ENCODE measurements at regions not wholly inside any gene's neighbourhood (a gene's known extent, or its start where the extent isn't known, plus 50 kb on each side); places are given as distances from the start of the nearest gene placed in this dataset.
"Not testable (repeated sequence)": the region's sequence is repeated elsewhere in the genome, so short reads cannot be mapped to it uniquely, and the experiment has no call there.

- Histone ChIP-seq H3K4me3 (no peak overlapping the region), H3K27me3 (no peaks in the 10 kb centered on the region), H3K9me3 (no peaks in the 10 kb centered on the region), H3K27ac (no peak overlapping the region), H3K4me1 (no peaks in the 10 kb centered on the region), H3K36me3 (no peaks in the 10 kb centered on the region)
- no peak for DNase-seq (ENCODE audit: low spot score)
- no peak for TF ChIP-seq CTCF (IDR thresholded peaks at IDR 0.05)
Measured at GRCh38 chr1:104248385-104248784, 498.7 kb downstream of the AMY1C start.

GRCh38 chr1:104259481-104259880 lies 509.8 kb downstream of the AMY1C start:
- no peak for DNase-seq (ENCODE audit: low spot score)
- H3K27me3 ChIP-seq: no peaks in the 10 kb centered on the region
- H3K4me3 ChIP-seq: no peak overlapping the region
- TF ChIP-seq CTCF (IDR thresholded peaks at IDR 0.05): no peak
- no peaks in the 10 kb centered on the region for H3K4me1 ChIP-seq
- no peaks in the 10 kb centered on the region for H3K36me3 ChIP-seq
- H3K9me3 ChIP-seq: no peaks in the 10 kb centered on the region
- H3K27ac ChIP-seq: no peak overlapping the region

- not testable (repeated sequence) for H3K27me3 ChIP-seq; H3K4me3 ChIP-seq; H3K4me1 ChIP-seq; H3K36me3 ChIP-seq; DNase-seq (ENCODE audit: low spot score); H3K27ac ChIP-seq; H3K9me3 ChIP-seq
Measured at GRCh38 chr1:104263110-104263509, 513.4 kb downstream of the AMY1C start.

GRCh38 chr1:104264521-104264920 lies 514.8 kb downstream of the AMY1C start:
- no peaks in the 10 kb centered on the region for H3K9me3 ChIP-seq
- H3K4me1 ChIP-seq: no peaks in the 10 kb centered on the region
- no peak for TF ChIP-seq CTCF (IDR thresholded peaks at IDR 0.05)
- H3K36me3 ChIP-seq: no peaks in the 10 kb centered on the region
- no peak overlapping the region for H3K27ac ChIP-seq
- H3K27me3 ChIP-seq: no peaks in the 10 kb centered on the region
- no peak overlapping the region for H3K4me3 ChIP-seq
- DNase-seq (ENCODE audit: low spot score): no peak

- no peaks in the 10 kb centered on the region for H3K27me3 ChIP-seq
- no peak for TF ChIP-seq CTCF (IDR thresholded peaks at IDR 0.05)
- no peaks in the 10 kb centered on the region for H3K36me3 ChIP-seq
- no peaks in the 10 kb centered on the region for H3K9me3 ChIP-seq
- DNase-seq (ENCODE audit: low spot score): no peak
- no peak overlapping the region for H3K27ac ChIP-seq
- H3K4me1 ChIP-seq: no peaks in the 10 kb centered on the region
- H3K4me3 ChIP-seq: no peak overlapping the region
Measured at GRCh38 chr1:104265163-104265562, 515.5 kb downstream of the AMY1C start.

GRCh38 chr1:104266612-104267011 lies 516.9 kb downstream of the AMY1C start:
- DNase-seq (ENCODE audit: low spot score): no peak
- no peak for TF ChIP-seq CTCF (IDR thresholded peaks at IDR 0.05)
- H3K4me3 ChIP-seq: no peak overlapping the region
- no peaks in the 10 kb centered on the region for H3K4me1 ChIP-seq
- H3K27me3 ChIP-seq: no peaks in the 10 kb centered on the region
- H3K36me3 ChIP-seq: no peaks in the 10 kb centered on the region
- no peaks in the 10 kb centered on the region for H3K9me3 ChIP-seq
- H3K27ac ChIP-seq: no peak overlapping the region

- not testable (repeated sequence) for H3K4me1 ChIP-seq; H3K4me3 ChIP-seq; H3K27me3 ChIP-seq; H3K27ac ChIP-seq; H3K9me3 ChIP-seq; DNase-seq (ENCODE audit: low spot score); H3K36me3 ChIP-seq
Measured at GRCh38 chr1:104288322-104288721, 538.6 kb downstream of the AMY1C start.

Measured in right atrium auricular region (tissue), 2 donors.